Activated naive CD8-positive, alpha-beta T cell treated with anti-CD3 and anti-CD28 coated beads, Interleukin-2, amount 50 U/mL, for 24 hours (primary cell): ENCODE measurements at regions not wholly inside any gene's neighbourhood (a gene's known extent, or its start where the extent isn't known, plus 50 kb on each side); places are given as distances from the start of the nearest gene placed in this dataset.
"Not testable (repeated sequence)": the region's sequence is repeated elsewhere in the genome, so short reads cannot be mapped to it uniquely, and the experiment has no call there.

Experiments
- ATAC-seq: fragments of 150-1000 bp; cut with Tn5 transposase; one replicate; pipeline ENCODE4 v1.10.0; 2021
- DNase-seq: peaks from one replicate; pipeline ENCODE4 v3.0.0; 2021
- H3K27ac Mint-ChIP-seq: one replicate; pipeline ENCODE4 v1.8.0; 2021; ENCODE audit warnings: mild to moderate bottlenecking, mixed read lengths
- H3K27me3 Mint-ChIP-seq: one replicate; pipeline ENCODE4 v1.8.0; 2021; ENCODE audit warnings: mixed read lengths
- H3K36me3 Mint-ChIP-seq: one replicate; pipeline ENCODE4 v1.8.0; 2021; ENCODE audit warnings: low read depth, mixed read lengths
- H3K4me1 Mint-ChIP-seq: one replicate; pipeline ENCODE4 v1.8.0; 2021; ENCODE audit warnings: mixed read lengths
- H3K4me3 Mint-ChIP-seq: one replicate; pipeline ENCODE4 v1.8.0; 2021; ENCODE audit warnings: mild to moderate bottlenecking, moderate library complexity, mixed read lengths
- H3K9me3 Mint-ChIP-seq: one replicate; pipeline ENCODE4 v1.8.0; 2021; ENCODE audit warnings: mixed read lengths

DNA sequence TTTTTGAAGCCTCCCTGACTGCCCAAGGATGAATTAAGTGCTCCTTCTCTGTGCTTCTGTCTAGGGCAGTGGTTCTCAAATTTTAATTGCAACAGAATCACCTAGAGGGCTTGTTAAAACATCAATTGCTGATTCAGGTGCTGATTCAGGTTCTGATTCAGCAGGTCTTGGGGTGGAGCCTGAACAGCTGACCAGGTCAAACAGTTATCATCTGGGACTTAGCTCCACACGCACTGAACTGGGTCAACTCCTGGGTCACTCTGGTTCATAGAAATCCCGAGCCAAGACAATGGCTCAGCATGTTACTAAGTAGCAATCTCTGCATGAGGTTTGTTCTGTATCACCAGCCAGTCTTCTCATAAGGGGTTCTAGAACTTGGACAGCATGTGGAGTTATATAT is 192.3 kb downstream of the GJA1 start:
- Mint-ChIP-seq H3K36me3 (no peaks in the 10 kb centered on the region), H3K4me3 (no peak overlapping the region), H3K9me3 (peaks cover 22% of the 10 kb centered on the region), H3K27ac (no peak overlapping the region), H3K4me1 (no peaks in the 10 kb centered on the region), H3K27me3 (no peaks in the 10 kb centered on the region)
- DNase-seq = no peak
- ATAC-seq = no peak

DNA sequence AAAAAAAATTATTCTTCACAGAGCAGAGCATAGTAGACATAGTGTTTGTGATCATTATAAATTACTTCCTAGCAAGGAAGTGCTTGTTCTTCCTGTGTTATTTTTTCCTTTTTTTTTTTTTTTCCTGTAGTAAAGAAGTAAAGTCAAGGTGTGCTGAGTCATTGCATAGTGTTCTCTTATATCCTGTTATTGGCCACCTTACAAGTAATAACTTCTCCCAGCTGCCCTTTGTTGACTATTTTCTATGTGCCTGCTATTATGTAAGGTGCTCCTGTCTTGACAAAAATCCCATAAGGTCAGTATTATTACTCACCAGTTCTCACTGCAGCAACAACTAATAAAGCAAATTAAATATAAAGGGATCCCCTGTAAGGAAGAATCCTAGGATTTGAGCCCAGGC is 195.3 kb downstream of the GJA1 start:
- peaks cover 31% of the 10 kb centered on the region for H3K9me3 Mint-ChIP-seq
- H3K4me1 Mint-ChIP-seq = no peaks in the 10 kb centered on the region
- DNase-seq (no peak), ATAC-seq (no peak)
- H3K4me3 Mint-ChIP-seq = no peak overlapping the region
- H3K27me3 Mint-ChIP-seq = no peaks in the 10 kb centered on the region
- no peak overlapping the region for H3K27ac Mint-ChIP-seq
- no peaks in the 10 kb centered on the region for H3K36me3 Mint-ChIP-seq

DNA sequence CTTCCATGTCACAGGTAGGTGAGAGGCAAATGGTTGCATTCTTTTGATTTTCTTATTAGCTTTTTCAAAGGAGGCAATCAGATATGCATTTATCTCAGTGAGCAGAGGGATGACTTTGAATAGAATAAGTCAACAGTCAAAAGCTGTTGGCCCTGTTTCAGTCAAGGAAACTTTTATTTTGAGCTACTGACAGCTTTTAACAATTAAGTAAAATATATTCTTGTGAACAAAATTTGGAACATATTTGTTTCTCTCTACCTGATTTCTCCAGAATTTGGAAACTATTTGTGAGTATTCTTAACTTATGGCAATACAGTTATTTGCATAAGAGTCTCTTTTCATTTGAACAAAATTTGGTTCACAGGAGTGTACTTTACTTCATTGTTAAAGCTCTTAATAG is 196.3 kb downstream of the GJA1 start:
- not testable (repeated sequence) for H3K4me3 Mint-ChIP-seq, H3K27ac Mint-ChIP-seq, H3K4me1 Mint-ChIP-seq, H3K36me3 Mint-ChIP-seq, ATAC-seq, H3K27me3 Mint-ChIP-seq, DNase-seq
- peaks cover 38% of the 10 kb centered on the region for H3K9me3 Mint-ChIP-seq

DNA sequence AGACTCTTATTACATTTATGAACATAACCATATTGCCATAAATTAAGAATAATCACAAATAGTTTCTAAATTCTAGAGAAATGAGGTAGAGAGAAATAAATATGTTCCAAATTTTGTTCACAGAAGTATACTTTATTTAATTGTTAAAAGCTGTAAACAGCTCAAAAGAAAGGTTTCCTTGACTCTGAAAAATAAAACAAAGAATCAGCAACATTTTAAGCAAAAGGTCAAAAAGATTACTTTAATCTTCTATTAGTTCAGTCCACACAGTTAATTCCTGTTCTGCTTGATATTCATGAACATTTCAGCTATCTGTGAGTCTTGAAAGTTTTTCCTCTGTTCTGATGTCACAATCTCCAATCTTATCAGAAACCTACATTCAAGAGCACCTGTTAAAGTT is 197.9 kb downstream of the GJA1 start:
- no peaks in the 10 kb centered on the region for H3K36me3 Mint-ChIP-seq
- no peaks in the 10 kb centered on the region for H3K4me1 Mint-ChIP-seq
- no peak overlapping the region for H3K4me3 Mint-ChIP-seq
- H3K27me3 Mint-ChIP-seq = no peaks in the 10 kb centered on the region
- no peak for ATAC-seq
- H3K9me3 Mint-ChIP-seq = peaks cover 40% of the 10 kb centered on the region
- H3K27ac Mint-ChIP-seq = no peak overlapping the region
- DNase-seq = no peak

DNA sequence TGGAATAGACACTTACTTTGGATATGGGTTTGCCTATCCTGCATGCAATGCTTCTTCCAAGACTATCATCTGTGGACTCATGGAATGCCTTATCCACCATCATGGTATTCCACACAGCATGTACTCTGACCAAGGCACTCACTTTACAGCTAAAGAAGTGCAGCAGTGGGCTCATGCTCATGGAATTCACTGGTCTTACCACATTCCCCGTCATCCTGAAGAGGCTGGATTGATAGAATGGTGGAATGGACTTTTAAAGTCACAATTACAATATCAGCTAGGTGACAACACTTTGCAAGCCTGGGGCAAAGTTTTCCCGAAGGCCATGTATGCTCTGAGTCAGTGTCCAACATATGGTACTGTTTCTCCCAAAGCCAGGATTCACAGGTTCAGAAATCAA is 199.1 kb downstream of the GJA1 start:
- not testable (repeated sequence) for H3K4me1 Mint-ChIP-seq, H3K27ac Mint-ChIP-seq, DNase-seq, H3K36me3 Mint-ChIP-seq, ATAC-seq, H3K27me3 Mint-ChIP-seq, H3K4me3 Mint-ChIP-seq
- peaks cover 47% of the 10 kb centered on the region for H3K9me3 Mint-ChIP-seq

DNA sequence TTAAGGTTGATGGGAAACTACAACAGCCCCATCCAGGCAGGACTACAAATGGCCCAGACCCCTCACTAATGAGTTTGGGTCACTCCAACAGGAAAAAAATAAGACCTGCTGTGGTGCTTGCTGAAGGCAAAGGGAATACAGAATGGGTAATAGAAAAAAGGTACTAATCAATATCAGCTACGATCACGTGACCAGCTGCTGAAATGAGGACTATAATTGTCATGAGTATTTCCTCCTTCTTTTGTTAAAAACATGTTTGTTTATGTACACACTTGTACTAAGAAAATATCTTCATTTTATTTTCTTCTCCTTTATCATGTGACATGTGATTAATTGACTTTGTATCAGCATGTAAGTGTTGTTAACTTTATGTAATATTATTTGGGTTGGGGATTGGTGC is 199.9 kb downstream of the GJA1 start:
- Mint-ChIP-seq H3K27ac (no peak overlapping the region), H3K9me3 (peaks cover 46% of the 10 kb centered on the region), H3K27me3 (no peaks in the 10 kb centered on the region), H3K36me3 (no peaks in the 10 kb centered on the region), H3K4me1 (no peaks in the 10 kb centered on the region), H3K4me3 (no peak overlapping the region)
- ATAC-seq (no peak), DNase-seq (no peak)

DNA sequence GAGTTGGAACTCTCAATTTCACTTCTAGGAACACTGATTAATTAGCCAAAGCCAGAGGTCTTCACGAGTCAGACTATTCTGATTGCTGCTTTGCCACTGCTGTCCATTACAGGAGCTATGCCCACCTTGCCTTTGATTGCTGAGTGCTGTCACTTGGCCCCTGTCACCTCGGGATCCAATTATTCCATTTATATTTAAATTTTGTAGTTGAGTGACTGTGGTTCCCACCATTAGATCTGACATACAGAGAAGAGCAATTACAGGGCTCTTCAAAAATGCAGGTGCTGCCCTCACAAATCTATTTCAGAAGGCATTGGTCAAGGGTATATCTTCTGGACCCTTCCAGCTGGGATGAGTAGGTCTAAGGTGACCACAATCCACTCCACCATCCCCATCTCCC is 200.8 kb downstream of the GJA1 start:
- H3K9me3 Mint-ChIP-seq = peaks cover 39% of the 10 kb centered on the region
- H3K27ac Mint-ChIP-seq, H3K27me3 Mint-ChIP-seq, H3K4me3 Mint-ChIP-seq, DNase-seq, ATAC-seq, H3K4me1 Mint-ChIP-seq, H3K36me3 Mint-ChIP-seq: not testable (repeated sequence)

DNA sequence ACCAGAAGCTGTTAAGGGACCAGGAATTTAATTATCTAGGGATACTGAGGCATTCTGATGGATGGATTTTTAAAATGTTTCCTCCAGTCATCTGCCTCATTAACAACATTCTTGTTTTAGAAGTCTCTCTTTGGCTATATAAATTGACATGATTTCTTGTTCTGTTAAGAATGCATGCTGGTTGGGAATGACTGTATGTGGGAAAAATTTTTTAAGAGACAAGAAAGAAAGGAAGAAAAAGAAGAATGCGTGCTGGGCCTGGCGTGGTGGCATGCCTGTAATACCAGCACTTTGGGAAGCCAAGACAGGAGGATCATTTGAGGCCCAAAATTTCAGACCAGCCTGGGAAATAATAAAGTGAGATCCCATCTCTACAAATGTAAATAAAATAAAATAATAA is 203.6 kb downstream of the GJA1 start:
- no peak for DNase-seq
- no peak for ATAC-seq
- Mint-ChIP-seq H3K9me3 (peaks cover 25% of the 10 kb centered on the region), H3K36me3 (no peaks in the 10 kb centered on the region), H3K27me3 (no peaks in the 10 kb centered on the region), H3K4me1 (no peaks in the 10 kb centered on the region), H3K4me3 (no peak overlapping the region), H3K27ac (no peak overlapping the region)

DNA sequence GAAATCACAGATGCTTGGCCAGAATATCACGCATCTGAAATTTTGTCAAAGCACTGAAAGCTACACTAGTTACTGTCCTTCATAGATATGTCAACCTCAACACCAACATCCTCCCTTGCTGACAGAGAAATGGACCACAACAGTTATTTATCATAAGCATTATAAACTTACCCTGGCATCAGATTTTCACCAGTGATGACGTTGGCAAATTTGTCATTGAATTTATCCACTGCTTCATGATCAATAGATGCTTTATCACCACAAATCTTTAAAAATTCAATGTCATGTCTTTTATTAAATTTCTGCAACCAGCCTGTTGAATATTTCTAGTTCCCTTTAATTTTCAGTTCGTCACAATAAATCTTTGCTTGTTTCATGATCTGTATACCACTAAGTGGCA is 205.7 kb downstream of the GJA1 start:
- Mint-ChIP-seq H3K9me3 (peaks cover 12% of the 10 kb centered on the region), H3K4me1 (peaks cover 10% of the 10 kb centered on the region), H3K27me3 (no peaks in the 10 kb centered on the region), H3K36me3 (no peaks in the 10 kb centered on the region), H3K4me3 (no peak overlapping the region), H3K27ac (no peak overlapping the region)
- DNase-seq (no peak), ATAC-seq (no peak)

DNA sequence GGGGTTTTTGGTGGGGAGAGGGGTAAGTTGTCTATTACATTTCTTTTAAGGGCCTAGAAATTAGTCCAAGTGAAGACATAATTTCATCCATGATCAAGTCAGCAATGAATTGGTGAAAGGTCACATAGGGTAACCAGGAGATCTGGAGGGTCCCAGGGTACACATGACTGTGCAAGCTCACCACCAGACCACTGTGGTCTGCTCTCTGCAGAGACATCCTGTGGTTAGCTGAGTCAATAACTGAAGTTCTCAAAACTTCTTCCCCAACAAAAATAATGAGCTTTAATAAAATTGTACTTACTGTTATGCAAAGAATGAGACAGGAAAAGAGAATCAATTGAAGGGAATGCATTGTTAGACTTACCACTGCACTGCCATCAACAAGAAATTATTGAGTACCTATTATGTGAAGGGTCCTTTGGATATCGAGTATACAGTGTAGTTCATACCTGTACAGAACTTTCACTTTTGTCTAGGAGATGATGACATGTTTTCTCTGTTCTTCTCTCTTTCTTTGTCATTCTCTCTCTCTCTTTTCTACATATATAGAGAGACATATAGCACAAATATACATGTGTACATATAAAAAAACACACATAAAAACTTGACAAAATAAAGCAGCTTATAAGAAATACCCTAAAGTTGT is 209.8 kb downstream of the GJA1 start:
- peaks cover 18% of the 10 kb centered on the region for H3K4me1 Mint-ChIP-seq
- H3K9me3 Mint-ChIP-seq = no peaks in the 10 kb centered on the region
- no peaks in the 10 kb centered on the region for H3K36me3 Mint-ChIP-seq
- ATAC-seq (peak; percentile 94), DNase-seq (peak; percentile 13)
- H3K27ac Mint-ChIP-seq = no peak overlapping the region
- H3K27me3 Mint-ChIP-seq = no peaks in the 10 kb centered on the region
- H3K4me3 Mint-ChIP-seq = no peak overlapping the region

DNA sequence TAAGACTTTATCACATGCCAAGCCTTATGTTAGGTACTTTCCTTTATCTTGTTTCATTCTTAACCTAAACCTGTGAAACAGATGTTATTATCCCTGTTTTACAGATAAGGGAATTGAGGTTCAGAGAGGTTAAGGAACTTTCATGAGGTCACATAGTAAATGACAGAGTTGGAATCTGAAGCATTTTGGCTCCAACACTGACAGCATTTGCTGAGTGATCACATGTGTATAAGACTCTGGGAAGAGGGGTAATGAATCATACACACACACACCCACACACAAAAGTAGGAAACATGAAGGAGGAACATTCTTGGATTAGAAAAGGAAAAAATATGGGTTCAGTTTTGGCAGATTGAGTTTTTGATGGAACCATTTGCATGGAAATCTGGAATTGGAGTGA is 212.5 kb downstream of the GJA1 start:
- Mint-ChIP-seq H3K9me3 (no peaks in the 10 kb centered on the region), H3K36me3 (no peaks in the 10 kb centered on the region), H3K27ac (no peak overlapping the region), H3K4me3 (no peak overlapping the region), H3K4me1 (peaks cover 39% of the 10 kb centered on the region), H3K27me3 (no peaks in the 10 kb centered on the region)
- DNase-seq (no peak), ATAC-seq (no peak)

DNA sequence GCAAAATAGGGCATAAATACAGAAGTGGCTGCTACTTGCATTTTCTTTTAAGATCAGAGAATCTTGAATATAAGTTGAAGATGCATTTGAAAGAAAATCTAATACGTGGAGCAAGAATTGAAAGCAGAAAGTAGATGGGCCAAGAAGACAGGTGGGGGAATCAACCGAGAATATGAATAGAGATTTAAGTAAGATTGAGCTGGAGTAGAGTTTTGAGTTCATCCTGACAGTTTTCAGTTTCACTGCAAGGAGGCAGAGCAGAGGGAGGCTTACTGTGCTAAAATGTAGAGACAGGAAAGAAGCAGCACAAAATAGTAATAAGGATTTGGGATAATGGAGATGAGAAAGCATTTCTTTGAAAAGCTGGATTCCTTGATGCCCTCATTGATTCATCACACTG is 214.5 kb downstream of the GJA1 start:
- no peak for ATAC-seq
- no peaks in the 10 kb centered on the region for H3K27me3 Mint-ChIP-seq
- no peaks in the 10 kb centered on the region for H3K36me3 Mint-ChIP-seq

DNA sequence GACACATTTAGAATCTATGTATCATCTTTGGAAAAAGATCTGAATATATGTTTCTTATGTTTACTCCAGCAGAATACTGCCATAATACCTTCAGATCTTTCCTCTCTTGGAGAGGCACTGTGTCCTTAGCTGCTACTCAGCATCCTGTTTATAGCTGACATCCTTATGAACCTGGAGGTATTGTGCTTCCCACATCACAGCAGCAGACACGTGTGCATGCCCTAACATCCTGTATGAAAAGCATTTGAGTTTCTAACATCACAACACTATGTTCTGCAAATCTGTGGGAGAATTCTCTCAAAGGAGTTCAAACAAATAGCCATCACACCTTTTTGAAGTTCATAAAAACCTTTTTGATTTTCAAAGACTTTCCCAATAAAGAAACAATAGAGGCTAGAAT is 216.0 kb downstream of the GJA1 start:
- Mint-ChIP-seq H3K27ac (no peak overlapping the region), H3K4me3 (no peak overlapping the region), H3K36me3 (no peaks in the 10 kb centered on the region), H3K4me1 (peaks cover 35% of the 10 kb centered on the region), H3K27me3 (no peaks in the 10 kb centered on the region), H3K9me3 (peaks cover 4% of the 10 kb centered on the region)
- no peak for ATAC-seq
- DNase-seq = no peak

More for the DNA sequence above, 214.5 kb downstream of the GJA1 start:
- Mint-ChIP-seq H3K27ac (no peak overlapping the region), H3K4me1 (peaks cover 44% of the 10 kb centered on the region), H3K9me3 (peaks cover 4% of the 10 kb centered on the region), H3K4me3 (no peak overlapping the region)
- no peak for DNase-seq

DNA sequence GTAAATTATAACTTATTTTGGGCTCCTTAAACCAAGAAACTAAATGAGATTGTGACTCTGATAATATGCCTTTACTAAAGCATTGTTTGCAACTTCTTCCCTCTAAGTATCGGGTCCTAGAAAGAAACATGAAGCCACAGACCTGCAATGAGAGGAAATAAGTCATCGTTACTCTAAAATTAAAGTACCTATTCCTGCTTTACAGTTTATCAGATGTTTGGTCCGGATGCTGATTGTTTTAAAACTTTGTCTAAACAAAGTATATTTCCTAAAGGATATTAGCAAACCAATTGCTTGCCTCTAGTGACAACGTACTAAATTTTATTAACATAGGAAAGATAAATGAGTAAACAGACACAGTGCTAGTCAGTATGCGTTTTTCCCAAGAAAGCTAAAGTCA is 216.8 kb downstream of the GJA1 start:
- Mint-ChIP-seq H3K9me3 (peaks cover 4% of the 10 kb centered on the region), H3K4me3 (no peak overlapping the region), H3K4me1 (peaks cover 35% of the 10 kb centered on the region), H3K27me3 (no peaks in the 10 kb centered on the region), H3K36me3 (no peaks in the 10 kb centered on the region), H3K27ac (no peak overlapping the region)
- no peak for ATAC-seq
- DNase-seq = no peak

DNA sequence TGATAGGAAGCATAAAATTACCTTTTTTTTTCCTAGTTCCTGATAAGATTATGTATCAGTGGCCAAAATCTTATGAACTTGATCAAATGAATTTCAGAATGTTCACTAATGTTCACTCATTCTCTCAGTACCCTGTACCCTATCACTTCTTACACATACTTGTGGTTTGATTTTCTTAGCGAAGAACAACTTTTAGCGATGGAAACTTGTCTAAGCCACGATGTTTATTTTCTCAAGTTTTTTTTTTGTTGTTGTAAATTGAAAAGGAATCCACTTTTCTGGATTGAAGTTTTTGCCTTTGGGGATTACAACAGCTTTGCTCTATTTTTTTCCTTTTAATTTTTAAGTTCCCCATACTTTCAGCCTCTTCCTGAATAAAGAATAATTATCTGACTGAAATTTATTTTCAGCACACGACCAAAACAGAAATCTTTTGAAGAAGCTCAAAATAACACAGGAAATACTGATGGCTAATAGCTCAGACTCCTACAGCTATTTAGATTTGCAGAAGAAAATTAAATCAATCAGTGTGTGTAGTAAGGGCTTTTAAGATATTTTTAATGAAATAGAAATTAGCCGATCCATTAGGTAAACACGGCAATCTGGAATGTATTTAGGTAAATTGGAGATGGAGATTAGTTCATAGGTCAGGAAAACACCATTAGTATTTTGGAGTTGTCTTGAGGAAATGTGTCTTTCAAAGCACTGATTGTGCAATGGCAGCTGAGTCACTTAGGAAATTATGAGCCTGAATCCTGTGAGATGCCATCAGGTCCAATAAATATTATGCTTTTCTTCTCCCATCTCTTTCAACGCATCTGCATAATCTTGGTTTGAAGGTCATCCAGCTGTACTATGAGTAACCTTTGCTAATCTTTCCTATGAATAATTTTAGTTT is 217.5 kb downstream of the GJA1 start:
- H3K4me1 Mint-ChIP-seq = peaks cover 35% of the 10 kb centered on the region
- DNase-seq (no peak), ATAC-seq (no peak)
- no peak overlapping the region for H3K4me3 Mint-ChIP-seq
- H3K27me3 Mint-ChIP-seq = no peaks in the 10 kb centered on the region
- H3K9me3 Mint-ChIP-seq = peaks cover 4% of the 10 kb centered on the region
- H3K36me3 Mint-ChIP-seq = no peaks in the 10 kb centered on the region
- H3K27ac Mint-ChIP-seq = no peak overlapping the region
